ENCODE measurements at regions not wholly inside any gene's neighbourhood (a gene's known extent, or its start where the extent isn't known, plus 50 kb on each side); places are given as distances from the start of the nearest gene placed in this dataset.

DNA sequence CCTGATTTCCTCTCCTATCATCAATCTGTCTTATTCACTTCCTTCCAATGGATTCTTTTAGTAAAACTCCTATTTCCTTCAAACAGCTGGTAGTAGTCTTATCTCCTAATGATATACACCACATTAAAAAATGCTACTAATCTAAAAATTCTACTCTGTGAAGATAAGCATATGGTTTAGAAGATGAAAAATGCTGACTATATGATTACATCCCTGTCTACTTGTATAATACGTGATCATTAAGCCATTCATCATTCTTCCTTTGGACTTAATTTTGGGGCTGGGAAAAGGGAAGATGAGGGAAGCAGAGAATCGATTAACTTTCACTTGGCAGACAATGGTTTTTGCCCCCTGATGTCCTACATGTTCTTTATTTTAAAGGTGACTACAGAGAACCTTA is 453.1 kb downstream of the NSUN3 start:
- H3K4me2 ChIP-seq (replicated peaks; ENCODE audit: low read depth, low read length, poor library complexity, severe bottlenecking) = no peak overlapping the region
- H3K9me3 Mint-ChIP-seq (ENCODE audit: insufficient read depth) = no peaks in the 10 kb centered on the region
- no peak overlapping the region for H3K9ac ChIP-seq (ENCODE audit: low read length)
- intact Hi-C loops (cut with micrococcal nuclease) = no loop called here
- no peaks in the 10 kb centered on the region for H4K20me1 ChIP-seq (ENCODE audit: control insufficient read depth, insufficient read depth, low read length, poor library complexity, severe bottlenecking)
- no peak overlapping the region for H3K4me3 Mint-ChIP-seq
- H3K27ac Mint-ChIP-seq = no peak overlapping the region
- CTCF ChIA-PET = no interaction called here
- no peak for TF ChIP-seq EZH2 (IDR thresholded peaks at IDR 0.05; ENCODE audit: borderline replicate concordance, insufficient read depth, low read depth, low read length, poor library complexity, severe bottlenecking)
- TF ChIP-seq, protein P1, sequence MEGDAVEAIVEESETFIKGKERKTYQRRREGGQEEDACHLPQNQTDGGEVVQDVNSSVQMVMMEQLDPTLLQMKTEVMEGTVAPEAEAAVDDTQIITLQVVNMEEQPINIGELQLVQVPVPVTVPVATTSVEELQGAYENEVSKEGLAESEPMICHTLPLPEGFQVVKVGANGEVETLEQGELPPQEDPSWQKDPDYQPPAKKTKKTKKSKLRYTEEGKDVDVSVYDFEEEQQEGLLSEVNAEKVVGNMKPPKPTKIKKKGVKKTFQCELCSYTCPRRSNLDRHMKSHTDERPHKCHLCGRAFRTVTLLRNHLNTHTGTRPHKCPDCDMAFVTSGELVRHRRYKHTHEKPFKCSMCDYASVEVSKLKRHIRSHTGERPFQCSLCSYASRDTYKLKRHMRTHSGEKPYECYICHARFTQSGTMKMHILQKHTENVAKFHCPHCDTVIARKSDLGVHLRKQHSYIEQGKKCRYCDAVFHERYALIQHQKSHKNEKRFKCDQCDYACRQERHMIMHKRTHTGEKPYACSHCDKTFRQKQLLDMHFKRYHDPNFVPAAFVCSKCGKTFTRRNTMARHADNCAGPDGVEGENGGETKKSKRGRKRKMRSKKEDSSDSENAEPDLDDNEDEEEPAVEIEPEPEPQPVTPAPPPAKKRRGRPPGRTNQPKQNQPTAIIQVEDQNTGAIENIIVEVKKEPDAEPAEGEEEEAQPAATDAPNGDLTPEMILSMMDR (IDR thresholded peaks at IDR 0.05) = no peak
- no peaks in the 10 kb centered on the region for H3K27me3 Mint-ChIP-seq
- no peaks in the 10 kb centered on the region for H3K36me3 ChIP-seq (replicated peaks in 1 of 2; ENCODE audit: control extremely low read depth in 1 of 2, control insufficient read depth in 1 of 2, extremely low read depth in 1 of 2, insufficient read depth in 2 of 2, low read length in 1 of 2)
- H2AFZ ChIP-seq (ENCODE audit: insufficient read depth, low read depth, low read length, poor library complexity, severe bottlenecking) = no peak overlapping the region
- WGBS (ENCODE audit: insufficient coverage) = no CpG with 5 or more reads among the region's 2 CpGs
- no peaks in the 10 kb centered on the region for H3K27me3 ChIP-seq (replicated peaks in 1 of 4; ENCODE audit: control extremely low read depth in 1 of 4, control insufficient read depth in 3 of 4, insufficient read depth in 4 of 4, low read length in 3 of 4)
- H3K27ac ChIP-seq (ENCODE audit: low read length in 2 of 2) = no peak overlapping the region
- no peaks in the 10 kb centered on the region for H3K4me1 ChIP-seq (ENCODE audit: control insufficient read depth in 2 of 2, insufficient read depth in 2 of 2, low read length in 2 of 2)
- POLR2A ChIA-PET = no interaction called here
- H3K4me1 Mint-ChIP-seq = no peaks in the 10 kb centered on the region
- no peak overlapping the region for H3K4me3 ChIP-seq (ENCODE audit: control extremely low read depth in 1 of 5, extremely low read depth in 1 of 5, insufficient read depth in 1 of 5, low read depth in 2 of 5, low read length in 4 of 5)
- DNase-seq (no peak), ATAC-seq (ENCODE audit: low read depth) (no peak)
- H3K79me2 ChIP-seq (ENCODE audit: control insufficient read depth, insufficient read depth, low read length) = no peaks in the 10 kb centered on the region
- no peaks in the 10 kb centered on the region for H3K9me3 ChIP-seq (ENCODE audit: control extremely low read depth in 1 of 3, control insufficient read depth in 2 of 3, insufficient read depth in 1 of 3, low read length in 2 of 3)

DNA sequence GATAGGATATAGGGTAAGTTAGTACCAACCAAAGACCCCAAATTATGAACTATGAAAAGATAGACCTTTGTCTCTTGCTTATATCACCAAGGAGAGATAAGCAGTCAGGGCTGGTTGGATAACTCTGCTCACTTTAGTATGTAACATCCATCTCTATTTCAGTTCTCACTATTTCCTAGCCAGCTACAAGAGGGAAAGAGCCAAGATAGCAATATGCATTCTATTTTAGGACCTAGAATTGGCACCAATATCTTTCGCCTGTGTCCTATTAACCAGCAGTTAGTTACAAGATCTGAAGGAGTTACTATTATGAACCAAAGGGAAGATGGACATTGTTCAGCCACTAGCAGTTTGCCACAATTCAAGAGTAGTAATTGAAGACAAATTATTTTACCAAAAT is 457.5 kb downstream of the NSUN3 start:
- Mint-ChIP-seq H3K4me1 (no peaks in the 10 kb centered on the region), H3K9me3 (ENCODE audit: insufficient read depth) (no peaks in the 10 kb centered on the region), H3K27ac (no peak overlapping the region), H3K4me3 (no peak overlapping the region), H3K27me3 (no peaks in the 10 kb centered on the region)
- ATAC-seq (ENCODE audit: low read depth) (no peak), DNase-seq (no peak)
- intact Hi-C loops (cut with micrococcal nuclease) = no loop called here
- Histone ChIP-seq H3K9ac (ENCODE audit: low read length) (no peak overlapping the region), H4K20me1 (ENCODE audit: control insufficient read depth, insufficient read depth, low read length, poor library complexity, severe bottlenecking) (no peaks in the 10 kb centered on the region), H2AFZ (ENCODE audit: insufficient read depth, low read depth, low read length, poor library complexity, severe bottlenecking) (no peak overlapping the region), H3K4me2 (replicated peaks; ENCODE audit: low read depth, low read length, poor library complexity, severe bottlenecking) (no peak overlapping the region), H3K27ac (ENCODE audit: low read length in 2 of 2) (no peak overlapping the region), H3K9me3 (ENCODE audit: control extremely low read depth in 1 of 3, control insufficient read depth in 2 of 3, insufficient read depth in 1 of 3, low read length in 2 of 3) (peaks cover 0 to 3% (median 0%) of the 10 kb centered on the region in 3 donors), H3K36me3 (replicated peaks in 1 of 2; ENCODE audit: control extremely low read depth in 1 of 2, control insufficient read depth in 1 of 2, extremely low read depth in 1 of 2, insufficient read depth in 2 of 2, low read length in 1 of 2) (no peaks in the 10 kb centered on the region), H3K4me1 (ENCODE audit: control insufficient read depth in 2 of 2, insufficient read depth in 2 of 2, low read length in 2 of 2) (no peaks in the 10 kb centered on the region), H3K79me2 (ENCODE audit: control insufficient read depth, insufficient read depth, low read length) (no peaks in the 10 kb centered on the region), H3K27me3 (replicated peaks in 1 of 4; ENCODE audit: control extremely low read depth in 1 of 4, control insufficient read depth in 3 of 4, insufficient read depth in 4 of 4, low read length in 3 of 4) (no peaks in the 10 kb centered on the region), H3K4me3 (ENCODE audit: control extremely low read depth in 1 of 5, extremely low read depth in 1 of 5, insufficient read depth in 1 of 5, low read depth in 2 of 5, low read length in 4 of 5) (no peak overlapping the region)
- TF ChIP-seq EZH2 (IDR thresholded peaks at IDR 0.05; ENCODE audit: borderline replicate concordance, insufficient read depth, low read depth, low read length, poor library complexity, severe bottlenecking) = no peak
- TF ChIP-seq, protein P1 (IDR thresholded peaks at IDR 0.05) = no peak
- WGBS (ENCODE audit: insufficient coverage) = no CpG with 5 or more reads among the region's 1 CpG
- POLR2A ChIA-PET = no interaction called here
- CTCF ChIA-PET = no interaction called here

All from B cell (primary cell).